ENCODE measurements at regions not wholly inside any gene's neighbourhood (a gene's known extent, or its start where the extent isn't known, plus 50 kb on each side); places are given as distances from the start of the nearest gene placed in this dataset.

GRCh38 chr3:159840703-159841299 lies 147.8 kb upstream of the IL12A start:
- TF ChIP-seq POLR2AphosphoS5 (IDR thresholded peaks at IDR 0.05) (no peak), CTCF (IDR thresholded peaks at IDR 0.05 in 8 of 11, conservative IDR thresholded peaks at IDR 0.05 in 3 of 11) (no peak)

Measured in spleen (tissue), 7 donors.